Progenitor cell of endocrine pancreas (in vitro differentiated cells): ENCODE measurements at regions not wholly inside any gene's neighbourhood (a gene's known extent, or its start where the extent isn't known, plus 50 kb on each side); places are given as distances from the start of the nearest gene placed in this dataset.
A peak's percentile ranks its signal among the peaks of the same experiment; 100 is the strongest.

Source experiments
- DNase-seq: peaks from one replicate; pipeline ENCODE4 v3.0.0; 2021; ENCODE audit warnings: low spot score; ENCODE audit not compliant: unreplicated experiment
- H3K27ac Mint-ChIP-seq: 2 replicates; pipeline ENCODE4 v1.8.0; 2021; ENCODE audit warnings: mild to moderate bottlenecking, moderate library complexity, mixed read lengths
- H3K27me3 Mint-ChIP-seq: 2 replicates; pipeline ENCODE4 v1.8.0; 2021; ENCODE audit warnings: mixed read lengths
- H3K36me3 Mint-ChIP-seq: 2 replicates; pipeline ENCODE4 v1.8.0; 2022; ENCODE audit warnings: mixed read lengths; ENCODE audit not compliant: insufficient read depth
- H3K4me1 Mint-ChIP-seq: 2 replicates; pipeline ENCODE4 v1.8.0; 2021; ENCODE audit warnings: low read depth, mixed read lengths
- H3K4me3 Mint-ChIP-seq: 2 replicates; pipeline ENCODE4 v1.8.0; 2021; ENCODE audit warnings: low read depth, mild to moderate bottlenecking, moderate library complexity, mixed read lengths
- H3K9me3 Mint-ChIP-seq: 2 replicates; pipeline ENCODE4 v1.8.0; 2021; ENCODE audit warnings: low read depth, mixed read lengths
- TF ChIP-seq, protein P1 (sequence below): fragments of 200-600 bp; sonication (generic); IDR thresholded peaks from one replicate; pipeline ENCODE4 v1.5.0; 2021; ENCODE audit warnings: antibody characterized with exemption, mild to moderate bottlenecking; ENCODE audit not compliant: unreplicated experiment

DNA sequence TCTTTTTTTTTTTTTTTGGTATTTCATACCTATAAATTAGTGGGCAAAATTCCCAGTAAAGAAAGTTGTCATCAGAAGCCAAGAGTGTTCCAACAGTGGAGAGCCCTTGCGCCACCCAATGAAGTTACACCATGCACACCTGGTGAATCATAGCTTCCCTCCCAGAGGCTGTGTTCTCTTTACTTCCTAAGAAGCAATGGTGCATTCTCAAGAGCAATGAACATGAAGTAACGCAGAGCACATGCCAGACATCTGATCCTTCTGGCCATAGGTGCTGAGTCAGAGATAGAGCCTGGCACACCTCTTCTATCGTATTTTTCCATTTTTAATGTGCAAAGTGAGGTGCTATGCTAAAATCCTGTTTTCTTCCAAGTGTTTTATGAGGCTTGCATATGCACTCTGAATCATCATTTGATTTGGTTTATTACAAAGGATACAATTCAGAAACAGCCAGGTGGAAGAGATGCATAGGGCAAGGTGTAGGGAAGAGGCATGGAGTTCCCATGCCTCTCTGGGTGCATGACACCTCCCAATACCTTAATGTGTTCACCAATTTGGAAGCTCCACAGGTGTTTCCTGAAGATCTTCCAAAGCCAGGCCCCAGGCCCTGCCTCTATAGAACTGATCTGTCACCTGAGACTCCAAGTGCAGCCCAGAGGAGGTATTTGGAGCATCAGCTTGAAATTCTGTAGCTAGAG lies 408.0 kb downstream of the SIPA1L2 start:
- TF ChIP-seq, protein P1, sequence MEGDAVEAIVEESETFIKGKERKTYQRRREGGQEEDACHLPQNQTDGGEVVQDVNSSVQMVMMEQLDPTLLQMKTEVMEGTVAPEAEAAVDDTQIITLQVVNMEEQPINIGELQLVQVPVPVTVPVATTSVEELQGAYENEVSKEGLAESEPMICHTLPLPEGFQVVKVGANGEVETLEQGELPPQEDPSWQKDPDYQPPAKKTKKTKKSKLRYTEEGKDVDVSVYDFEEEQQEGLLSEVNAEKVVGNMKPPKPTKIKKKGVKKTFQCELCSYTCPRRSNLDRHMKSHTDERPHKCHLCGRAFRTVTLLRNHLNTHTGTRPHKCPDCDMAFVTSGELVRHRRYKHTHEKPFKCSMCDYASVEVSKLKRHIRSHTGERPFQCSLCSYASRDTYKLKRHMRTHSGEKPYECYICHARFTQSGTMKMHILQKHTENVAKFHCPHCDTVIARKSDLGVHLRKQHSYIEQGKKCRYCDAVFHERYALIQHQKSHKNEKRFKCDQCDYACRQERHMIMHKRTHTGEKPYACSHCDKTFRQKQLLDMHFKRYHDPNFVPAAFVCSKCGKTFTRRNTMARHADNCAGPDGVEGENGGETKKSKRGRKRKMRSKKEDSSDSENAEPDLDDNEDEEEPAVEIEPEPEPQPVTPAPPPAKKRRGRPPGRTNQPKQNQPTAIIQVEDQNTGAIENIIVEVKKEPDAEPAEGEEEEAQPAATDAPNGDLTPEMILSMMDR: no peak
- H3K4me1 Mint-ChIP-seq: peaks cover 20% of the 10 kb centered on the region
- H3K27ac Mint-ChIP-seq: no peak overlapping the region
- H3K9me3 Mint-ChIP-seq: no peaks in the 10 kb centered on the region
- no peak for DNase-seq
- peaks cover 7% of the 10 kb centered on the region for H3K27me3 Mint-ChIP-seq
- H3K4me3 Mint-ChIP-seq: no peak overlapping the region
- no peaks in the 10 kb centered on the region for H3K36me3 Mint-ChIP-seq

DNA sequence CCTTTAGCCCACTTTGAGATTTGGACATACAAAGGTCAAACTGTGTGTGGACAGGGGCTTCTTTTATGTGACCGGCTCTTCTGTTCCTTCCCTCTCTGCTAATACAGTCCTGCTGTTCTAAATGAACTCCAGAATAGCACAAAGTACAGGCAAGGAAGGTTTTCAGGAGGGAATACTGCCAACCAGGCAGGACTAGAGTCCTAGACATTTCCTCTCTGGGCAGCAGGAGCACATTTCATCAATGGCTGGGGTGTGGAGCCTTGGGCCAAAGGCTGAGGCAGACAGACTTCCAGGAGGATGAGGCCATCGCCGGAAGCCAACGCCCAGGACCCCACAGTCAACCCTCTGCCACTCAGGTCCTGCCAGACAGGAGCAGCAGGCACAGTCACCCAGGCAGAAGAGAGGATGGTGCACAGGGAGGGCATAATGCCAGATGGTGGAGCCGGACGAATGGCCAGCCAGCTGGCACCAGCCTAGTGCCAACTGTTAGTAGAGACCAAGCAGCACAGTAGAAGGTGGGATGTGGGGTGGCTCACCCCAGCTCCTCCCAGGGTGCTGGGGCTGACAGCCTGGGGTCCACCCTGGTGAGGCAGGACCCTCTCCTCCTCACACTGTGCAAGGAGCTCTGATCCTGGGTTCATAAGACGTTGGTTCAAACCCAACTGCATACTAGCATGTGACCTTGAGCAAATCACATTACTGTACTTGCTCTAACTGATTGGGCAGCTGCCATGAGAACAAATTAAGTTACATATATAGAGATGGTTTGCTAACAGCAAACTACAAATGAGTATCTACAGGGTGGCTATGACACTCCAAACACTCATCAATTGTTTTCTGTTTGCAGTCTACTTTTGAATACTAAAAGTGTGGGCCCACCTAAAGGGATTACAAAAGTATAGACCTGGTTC lies 410.7 kb downstream of the SIPA1L2 start:
- no peak overlapping the region for H3K27ac Mint-ChIP-seq
- H3K4me1 Mint-ChIP-seq: peaks cover 1% of the 10 kb centered on the region
- no peak overlapping the region for H3K4me3 Mint-ChIP-seq
- H3K27me3 Mint-ChIP-seq: peaks cover 7% of the 10 kb centered on the region
- TF ChIP-seq, protein P1: no peak
- no peaks in the 10 kb centered on the region for H3K36me3 Mint-ChIP-seq
- no peaks in the 10 kb centered on the region for H3K9me3 Mint-ChIP-seq
- DNase-seq: no peak

DNA sequence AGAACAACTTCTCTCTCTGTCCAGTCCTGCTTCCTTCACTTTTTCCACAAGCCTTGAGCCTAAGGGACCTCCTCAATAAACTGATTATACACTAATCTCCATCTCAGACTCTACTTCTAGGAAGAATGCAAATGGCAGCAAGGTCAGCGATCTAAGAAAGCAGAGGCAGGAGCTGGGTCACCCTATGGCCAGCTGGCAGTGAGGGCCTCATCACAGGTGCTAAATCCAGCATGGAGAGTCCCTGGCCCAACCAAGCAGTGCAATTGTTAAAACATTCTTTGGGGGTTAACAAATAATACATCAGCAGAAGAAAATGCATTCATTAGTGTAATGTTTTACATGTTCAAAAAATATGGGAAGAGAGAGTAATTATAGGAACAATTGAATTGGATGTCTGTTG lies 416.0 kb downstream of the SIPA1L2 start:
- Mint-ChIP-seq H3K4me3 (no peak overlapping the region), H3K27me3 (peaks cover 10% of the 10 kb centered on the region), H3K27ac (no peak overlapping the region), H3K9me3 (no peaks in the 10 kb centered on the region), H3K36me3 (no peaks in the 10 kb centered on the region), H3K4me1 (no peaks in the 10 kb centered on the region)
- TF ChIP-seq, protein P1: no peak
- DNase-seq: no peak

DNA sequence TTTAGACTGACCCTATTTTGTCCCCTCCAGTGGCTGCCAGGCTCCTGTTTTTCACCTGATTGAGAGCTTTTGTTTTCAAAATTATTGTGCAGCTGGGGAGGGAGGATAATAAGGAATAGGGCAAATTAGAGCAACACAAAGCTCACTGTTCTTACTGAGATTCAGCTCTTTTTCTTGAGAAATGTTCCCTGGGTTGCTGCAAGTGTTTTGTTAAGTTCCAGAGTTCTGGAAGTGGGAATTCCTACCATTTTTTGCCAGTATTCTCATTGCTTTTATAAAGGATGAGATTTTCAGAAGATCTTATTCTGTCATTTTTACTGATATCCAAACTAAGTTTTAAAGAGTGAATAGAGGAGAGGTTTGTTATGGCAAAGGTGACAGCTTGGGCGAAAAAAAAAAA lies 417.7 kb downstream of the SIPA1L2 start:
- no peak for DNase-seq
- no peak overlapping the region for H3K4me3 Mint-ChIP-seq
- no peaks in the 10 kb centered on the region for H3K9me3 Mint-ChIP-seq
- no peaks in the 10 kb centered on the region for H3K36me3 Mint-ChIP-seq
- no peak overlapping the region for H3K27ac Mint-ChIP-seq
- no peaks in the 10 kb centered on the region for H3K4me1 Mint-ChIP-seq
- H3K27me3 Mint-ChIP-seq: peaks cover 6% of the 10 kb centered on the region
- TF ChIP-seq, protein P1: no peak

DNA sequence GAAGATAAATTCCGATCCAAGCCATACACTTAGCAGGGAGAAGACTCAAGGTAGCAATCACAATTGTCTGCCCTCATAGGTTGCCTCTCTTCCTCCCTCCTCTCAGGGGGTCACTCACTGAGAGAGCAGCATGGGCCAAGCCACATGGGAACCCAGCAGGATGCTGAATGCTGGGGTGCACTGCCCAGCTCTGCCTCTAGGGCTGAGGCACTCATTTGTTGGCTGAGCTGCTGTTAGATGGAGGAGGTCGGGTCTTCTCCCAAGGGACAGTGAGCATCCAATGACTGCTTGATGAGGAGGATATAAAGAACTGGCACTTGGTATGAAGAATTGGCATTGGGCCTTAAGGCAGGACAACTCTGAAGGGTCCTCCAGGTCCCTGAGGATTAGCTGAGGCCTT lies 418.8 kb downstream of the SIPA1L2 start:
- H3K4me1 Mint-ChIP-seq: no peaks in the 10 kb centered on the region
- DNase-seq: no peak
- TF ChIP-seq, protein P1: peak; percentile 50
- no peak overlapping the region for H3K27ac Mint-ChIP-seq
- H3K9me3 Mint-ChIP-seq: no peaks in the 10 kb centered on the region
- no peaks in the 10 kb centered on the region for H3K36me3 Mint-ChIP-seq
- no peak overlapping the region for H3K4me3 Mint-ChIP-seq
- peaks cover 5% of the 10 kb centered on the region for H3K27me3 Mint-ChIP-seq
